Muscle of arm (tissue), 1 donor: ENCODE measurements at regions not wholly inside any gene's neighbourhood (a gene's known extent, or its start where the extent isn't known, plus 50 kb on each side); places are given as distances from the start of the nearest gene placed in this dataset.

Source experiments
- DNase-seq: peaks from one replicate; pipeline ENCODE4 v3.0.0-alpha.2; 2013

GRCh38 chr14:101465795-101466448, 95.4 kb upstream of the DIO3 start:
- DNase-seq: no peak

- DNase-seq: no peak
Observed at GRCh38 chr14:101466456-101467180, 94.7 kb upstream of the DIO3 start.

GRCh38 chr14:101467181-101467926, 93.9 kb upstream of the DIO3 start:
- DNase-seq: no peak

DNA sequence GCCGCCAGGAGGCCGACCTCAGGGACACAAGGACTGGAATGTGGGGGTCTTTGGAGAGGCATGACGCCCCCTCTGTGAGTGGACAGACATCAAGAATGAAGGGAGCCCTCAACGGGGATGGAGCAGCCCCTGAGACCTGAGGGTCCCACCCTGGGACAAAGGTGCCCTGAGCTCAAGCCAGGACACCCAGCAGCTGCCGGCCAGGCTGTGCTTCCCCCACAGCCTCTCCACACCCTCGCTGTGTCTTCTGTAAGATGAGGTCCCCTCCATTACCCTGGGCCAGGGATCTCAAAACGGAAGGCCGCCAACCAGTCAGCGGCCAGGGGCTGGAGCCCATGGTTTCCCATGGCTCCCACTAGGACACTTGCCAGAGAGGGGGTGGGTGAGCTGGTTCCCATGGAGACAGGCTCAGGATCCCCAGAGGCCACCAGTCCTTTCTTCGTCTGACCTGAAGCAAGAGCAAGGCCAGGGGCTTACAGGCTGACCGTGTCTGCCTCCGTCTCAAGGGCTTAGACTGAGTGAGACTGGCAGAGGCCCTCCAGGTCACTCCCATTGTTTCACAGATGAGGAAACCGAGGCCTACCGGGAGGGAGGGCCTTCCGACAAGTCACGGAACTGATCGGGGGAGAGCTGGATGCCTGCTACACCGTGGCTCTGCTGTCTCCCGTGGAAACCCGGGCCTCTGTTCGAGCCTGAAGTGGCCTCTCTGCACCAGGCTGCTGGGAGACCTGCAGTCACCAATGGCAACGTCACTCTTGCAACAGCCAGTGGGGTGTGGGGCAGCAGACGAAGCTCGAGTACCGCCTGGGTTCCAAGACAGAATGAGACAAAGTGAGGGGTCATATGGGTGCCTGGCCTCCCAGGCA, 91.7 kb upstream of the DIO3 start:
- DNase-seq: no peak

GRCh38 chr14:101470266-101470665, 91.0 kb upstream of the DIO3 start:
- no peak for DNase-seq

DNA sequence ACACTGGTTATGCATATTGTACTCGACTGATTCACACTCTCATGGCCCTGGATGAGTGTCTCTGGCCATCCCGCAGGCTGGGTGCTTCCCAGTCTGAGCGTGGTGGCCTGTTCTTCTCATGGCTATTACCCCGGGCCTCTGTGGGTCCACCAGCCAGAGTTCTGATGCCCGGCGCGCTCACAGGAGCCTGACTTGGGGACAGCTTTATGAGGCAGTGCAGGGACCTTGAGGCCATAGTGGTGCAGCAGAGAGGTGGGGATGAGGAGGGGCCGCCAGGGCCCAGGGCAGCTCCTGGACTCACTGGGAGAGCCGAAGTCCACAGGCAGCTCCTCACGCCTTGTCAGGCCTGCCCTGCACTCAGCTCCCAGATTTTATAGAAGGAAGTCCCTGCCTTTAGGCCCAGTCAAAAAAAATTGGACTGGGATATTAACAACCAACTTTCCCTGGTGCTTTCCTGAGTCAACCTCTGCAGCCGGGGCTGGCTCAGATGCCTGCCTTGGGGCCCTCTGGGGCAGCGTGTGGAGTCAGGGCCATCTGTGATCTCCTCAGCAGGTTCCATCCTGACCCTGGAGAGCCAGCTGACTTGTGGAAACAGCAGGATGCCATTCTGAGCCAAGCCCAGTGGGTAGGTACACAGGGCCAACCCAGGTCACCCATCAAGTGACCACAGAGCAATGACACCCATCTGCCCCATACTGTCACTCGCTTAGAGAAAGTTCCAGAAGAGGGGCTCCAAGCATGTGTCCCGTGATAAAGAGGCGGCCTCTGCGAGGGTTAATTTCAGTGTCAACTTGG, 89.4 kb upstream of the DIO3 start:
- DNase-seq: no peak

DNA sequence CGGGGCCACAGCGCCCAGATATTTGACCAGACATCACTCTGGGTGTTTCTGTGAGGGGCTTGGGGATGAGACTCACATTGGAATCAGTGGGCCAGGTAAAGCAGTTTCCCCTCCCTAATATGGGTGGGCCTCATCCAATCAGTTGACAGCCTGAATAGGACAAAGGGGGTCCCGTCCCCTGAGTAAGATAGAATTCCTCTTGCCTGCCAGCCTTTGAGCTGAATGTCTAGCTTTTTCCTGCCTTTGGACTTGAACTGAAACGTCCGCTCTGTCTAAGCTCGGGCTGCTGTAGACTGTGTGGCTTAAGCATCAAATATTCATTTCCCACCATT, 88.8 kb upstream of the DIO3 start:
- no peak for DNase-seq

DNA sequence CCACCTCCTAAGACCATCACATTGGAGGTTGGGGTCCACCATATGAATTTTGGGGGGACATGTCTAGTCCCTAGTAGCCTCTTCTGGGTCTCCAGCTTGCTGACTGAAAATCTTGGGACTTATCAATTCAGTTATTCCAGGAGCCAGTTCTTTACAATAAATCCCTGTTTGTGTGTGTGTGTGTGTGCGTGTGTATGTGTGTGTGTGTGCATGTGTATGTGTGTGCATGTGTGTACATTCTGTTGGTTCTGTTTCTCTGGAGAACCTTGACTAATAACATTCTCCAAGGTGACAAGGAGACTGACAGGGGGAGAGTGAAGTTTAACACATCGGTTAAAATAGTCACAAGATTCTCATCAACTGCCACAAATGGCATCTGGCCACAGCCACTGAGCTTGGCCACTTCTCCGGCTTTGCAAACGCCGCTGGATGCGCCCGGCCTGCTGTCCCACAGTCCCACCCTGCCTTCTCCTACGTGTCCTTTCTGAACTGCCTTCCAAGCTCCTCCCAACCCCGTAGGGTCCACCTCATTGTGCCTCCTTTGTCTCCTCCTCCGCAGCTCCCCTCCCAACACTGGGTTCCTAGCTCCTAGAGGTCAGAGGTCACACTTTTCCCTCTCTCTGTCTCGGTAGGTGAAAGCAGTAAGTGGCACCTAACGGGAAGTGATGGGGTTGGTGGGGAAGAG, 88.1 kb upstream of the DIO3 start:
- no peak for DNase-seq

DNA sequence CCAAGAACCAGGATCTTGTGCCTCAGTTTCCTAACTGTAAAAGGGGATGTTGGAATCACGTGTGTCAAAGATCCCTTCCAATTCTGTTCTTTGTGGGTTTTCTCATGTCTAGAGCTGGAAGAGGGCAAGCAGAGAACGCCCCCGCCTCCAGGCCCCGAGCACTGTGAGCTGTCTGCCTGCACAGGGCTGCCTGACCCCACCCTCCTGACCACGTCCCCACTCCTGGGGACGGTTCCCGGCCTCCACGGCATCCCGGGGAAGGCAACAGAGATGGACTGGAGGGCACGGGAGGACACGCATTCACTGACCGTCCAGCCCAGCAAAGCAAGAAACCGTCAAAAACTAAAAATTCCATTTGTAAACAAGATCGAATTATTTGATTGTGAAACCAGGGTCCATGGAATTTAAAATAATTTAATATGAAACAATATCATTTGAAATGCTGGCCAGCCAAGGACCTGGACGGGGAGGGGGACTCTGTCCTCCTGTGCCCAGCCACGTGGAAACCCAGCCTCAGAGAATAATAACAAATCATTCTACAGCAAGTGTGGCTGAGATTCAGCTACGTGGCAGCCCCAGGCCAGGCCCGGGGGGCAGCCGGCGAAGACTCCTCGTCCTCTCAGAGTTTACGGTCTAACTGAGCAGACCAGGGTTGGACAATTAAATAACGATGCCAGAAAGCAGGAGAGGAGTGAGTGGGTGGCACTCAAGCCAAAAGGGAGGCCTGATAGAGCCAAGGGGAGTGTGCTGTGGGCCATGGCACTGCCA, 87.3 kb upstream of the DIO3 start:
- DNase-seq: no peak

- DNase-seq: peak; percentile 21
Observed at GRCh38 chr14:101474563-101475455, 86.5 kb upstream of the DIO3 start.

DNA sequence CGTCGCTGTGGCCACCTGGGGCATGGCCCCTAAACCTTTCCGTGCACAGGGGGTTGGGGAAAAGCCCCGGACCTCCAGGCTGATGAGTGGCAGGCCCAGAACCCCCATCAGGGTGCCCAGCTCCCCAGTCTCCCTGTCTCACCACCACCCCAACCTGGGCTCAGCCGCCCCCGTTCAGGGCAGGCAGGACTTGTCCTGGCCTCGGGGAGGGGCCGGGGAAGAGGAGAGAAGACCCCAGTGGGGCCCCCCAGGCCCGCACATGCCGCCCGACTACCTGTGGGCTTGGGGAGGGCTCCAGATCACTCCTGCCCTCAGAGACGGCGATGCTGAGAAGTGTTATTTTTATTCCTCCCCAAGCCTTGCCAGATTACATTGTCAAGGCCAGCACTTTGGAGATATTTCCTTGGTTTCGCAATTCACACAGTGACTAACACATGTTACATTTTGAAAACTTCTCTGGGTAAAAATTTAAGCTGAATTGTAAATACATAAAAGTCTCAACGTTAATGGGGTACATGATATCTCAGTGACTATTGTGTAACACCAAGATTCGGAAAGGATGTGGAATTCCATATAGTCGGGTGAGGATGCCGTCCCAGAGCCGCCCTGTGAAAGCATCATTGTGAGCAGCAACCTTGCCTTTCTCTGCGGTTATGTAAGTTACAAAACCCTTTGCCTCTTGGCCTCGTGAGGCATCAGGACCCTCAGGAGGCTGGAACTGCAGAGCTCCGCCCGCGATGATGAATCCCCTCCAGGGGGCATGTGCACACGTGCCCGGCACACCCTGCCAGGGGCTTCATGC, 85.6 kb upstream of the DIO3 start:
- DNase-seq: peak; percentile 64

DNA sequence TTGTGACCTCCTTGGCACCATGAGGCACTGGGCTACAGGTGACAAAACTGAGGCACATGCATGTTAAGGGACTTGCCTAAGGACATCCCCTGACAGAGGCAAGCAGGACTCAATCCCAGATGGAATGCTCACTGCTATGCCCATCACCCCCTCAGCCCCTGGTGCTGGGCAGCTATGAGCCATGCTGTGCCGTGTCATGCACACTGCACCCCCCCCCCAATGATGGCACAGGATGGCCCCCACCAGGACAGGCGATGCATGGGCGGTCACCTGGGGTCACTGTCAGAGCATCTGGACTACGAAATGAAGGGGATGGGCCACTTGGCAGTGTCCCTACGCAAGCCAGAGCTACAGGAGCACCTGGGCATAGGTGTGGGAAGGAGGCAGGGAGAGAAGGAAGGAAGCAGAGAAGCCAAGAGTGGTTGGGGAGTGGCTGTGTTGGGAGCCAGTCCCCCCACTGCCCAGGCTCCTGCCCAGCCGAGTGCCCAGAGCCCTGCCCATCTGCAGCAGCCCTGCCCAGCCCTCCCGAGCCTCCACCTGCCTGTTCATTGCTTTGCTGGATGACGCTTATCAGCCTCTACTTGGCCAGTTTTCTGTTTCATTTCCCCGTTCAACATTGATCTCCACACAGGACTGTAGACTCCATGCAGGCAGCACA, 84.9 kb upstream of the DIO3 start:
- DNase-seq: no peak

GRCh38 chr14:101476916-101477553, 84.3 kb upstream of the DIO3 start:
- DNase-seq: no peak

DNA sequence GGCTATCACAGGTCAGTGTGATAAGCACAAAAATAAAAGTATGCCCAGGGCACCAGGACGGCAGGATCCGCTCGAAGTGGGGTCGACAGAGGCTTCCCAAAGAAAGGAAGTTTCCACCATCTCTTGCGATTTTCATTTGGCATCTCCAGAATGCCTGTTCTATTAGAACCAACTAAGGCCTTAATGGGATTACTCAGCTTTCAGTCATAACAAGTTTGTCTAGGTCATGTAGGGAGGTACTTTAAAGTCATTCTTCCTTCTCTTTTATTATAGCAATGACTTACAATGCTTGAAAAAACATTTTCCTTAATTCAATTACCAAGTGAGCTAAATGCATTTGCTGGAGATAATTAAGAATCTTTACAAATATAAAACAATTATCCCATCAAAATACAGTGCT, 83.6 kb upstream of the DIO3 start:
- no peak for DNase-seq

GRCh38 chr14:101478096-101478495, 83.2 kb upstream of the DIO3 start:
- no peak for DNase-seq

DNA sequence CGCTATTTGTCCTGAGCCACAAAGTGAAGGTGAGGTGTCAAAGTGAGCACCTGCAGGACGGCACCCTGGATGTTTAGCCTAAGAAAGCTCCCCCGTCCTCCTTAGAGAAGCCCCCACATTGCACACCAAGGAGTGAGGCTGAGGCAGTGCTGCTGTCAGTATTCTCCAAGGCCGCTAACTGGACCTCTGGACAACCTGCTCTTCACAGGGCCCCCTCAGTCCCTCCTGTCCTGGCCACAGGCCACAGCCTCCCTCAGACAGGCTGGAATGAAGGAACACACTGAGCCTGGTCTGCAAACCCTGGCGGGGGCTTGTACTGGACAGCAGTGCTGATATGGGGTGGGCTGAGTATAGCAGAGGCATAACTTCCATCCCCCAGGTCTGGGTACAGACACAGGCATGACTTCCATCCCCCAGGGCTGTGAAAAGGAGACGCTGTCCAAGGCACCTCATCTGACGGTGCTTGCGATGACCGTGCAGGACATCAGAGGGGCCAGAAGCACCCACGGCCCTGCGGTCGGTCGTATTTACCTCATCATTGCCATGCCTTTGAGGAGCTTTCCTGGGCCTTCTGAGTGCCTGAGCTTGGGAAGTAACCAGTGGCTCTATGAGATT, 82.4 kb upstream of the DIO3 start:
- DNase-seq: no peak
